Stimulated activated naive CD4-positive, alpha-beta T cell (primary cell): ENCODE measurements at regions not wholly inside any gene's neighbourhood (a gene's known extent, or its start where the extent isn't known, plus 50 kb on each side); places are given as distances from the start of the nearest gene placed in this dataset.
"Not testable (repeated sequence)": the region's sequence is repeated elsewhere in the genome, so short reads cannot be mapped to it uniquely, and the experiment has no call there.

Source experiments
- DNase-seq, 6 experiments: peaks; one replicate each; lab custom pipeline; 2025; lab: John Stamatoyannopoulos, UW

DNA sequence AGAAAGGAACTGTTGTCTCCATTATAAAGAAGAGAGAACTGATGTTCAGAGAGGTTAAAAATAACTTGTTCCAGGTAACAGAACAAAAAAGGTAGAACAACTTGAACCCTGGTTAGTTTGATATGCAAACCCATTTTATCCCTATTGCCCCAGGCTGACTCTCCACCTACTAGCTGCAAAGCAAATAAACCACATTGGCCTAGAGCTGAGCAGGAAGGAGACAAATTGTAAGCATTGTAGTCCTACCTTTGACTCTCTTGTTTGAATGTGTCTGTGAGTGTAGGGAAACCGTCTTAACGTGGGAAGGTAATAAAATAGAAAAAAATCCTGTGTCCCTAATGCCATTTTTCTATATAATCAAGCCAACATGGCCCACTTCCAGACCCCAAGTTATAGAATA is 126.4 kb downstream of the CCER1 start:
- no peak for DNase-seq

DNA sequence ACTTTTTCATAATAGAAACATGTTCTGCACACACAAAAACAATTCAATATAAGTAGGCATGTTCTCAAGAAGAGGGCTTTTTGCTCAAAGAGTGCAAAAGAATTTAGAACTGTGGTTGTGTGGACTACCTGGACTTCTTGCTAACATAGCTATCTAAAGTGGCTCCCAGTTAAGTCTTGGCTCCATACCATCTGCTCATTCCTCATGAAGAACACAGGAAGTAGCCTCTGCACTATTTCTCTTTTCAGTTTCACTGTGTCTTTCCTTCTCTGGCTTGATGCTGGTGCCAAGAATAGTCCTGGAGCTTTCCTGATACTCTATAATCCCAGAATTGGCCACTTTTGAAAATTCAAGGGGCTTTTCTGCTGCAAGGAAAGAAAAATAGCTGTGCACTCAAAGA is 127.4 kb downstream of the CCER1 start:
- no peak for DNase-seq

DNA sequence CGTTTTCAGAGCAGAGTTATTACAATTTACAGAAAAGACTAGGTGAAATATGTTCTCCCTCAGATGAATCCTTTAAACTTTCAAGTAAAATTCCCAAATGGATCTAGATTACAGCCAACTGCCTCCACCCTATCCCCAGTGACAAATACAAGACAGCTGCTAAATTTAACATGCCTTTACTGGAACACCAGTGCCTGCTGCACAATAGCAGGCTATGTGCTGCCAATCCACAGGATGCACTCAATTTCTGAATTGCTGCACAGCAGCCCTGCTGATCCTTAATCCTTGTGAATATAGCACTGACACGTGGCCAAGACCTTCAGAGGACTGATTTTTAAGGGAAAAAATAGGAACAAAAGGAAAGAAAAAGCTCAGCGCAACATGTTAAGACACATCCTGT is 128.9 kb downstream of the CCER1 start:
- DNase-seq, result no peak

DNA sequence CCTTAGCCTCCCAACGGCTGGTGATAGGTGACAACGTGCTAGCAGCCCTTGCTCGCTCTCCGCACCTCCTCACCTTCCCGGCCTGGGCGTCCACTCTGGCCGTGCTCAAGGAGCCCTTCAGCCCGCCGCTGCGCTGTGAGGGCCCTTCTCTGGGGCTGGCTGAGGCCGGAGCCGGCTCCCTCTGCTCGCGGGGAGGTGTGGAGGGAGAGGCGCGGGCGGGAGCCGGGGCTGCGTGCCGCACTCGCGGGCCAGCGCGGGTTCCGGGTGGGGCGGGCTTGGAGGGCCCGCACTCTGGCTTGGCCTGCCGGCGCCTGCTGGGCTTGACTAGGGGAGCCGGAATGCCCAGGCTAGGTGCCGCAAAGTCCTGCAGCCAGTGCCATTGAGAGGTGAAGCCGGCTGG is 131.1 kb downstream of the CCER1 start:
- peak in 1 of 6 experiments; percentile 3 for DNase-seq

GRCh38 chr12:90819709-90820108 is 135.3 kb downstream of the CCER1 start:
- no peak for DNase-seq

DNA sequence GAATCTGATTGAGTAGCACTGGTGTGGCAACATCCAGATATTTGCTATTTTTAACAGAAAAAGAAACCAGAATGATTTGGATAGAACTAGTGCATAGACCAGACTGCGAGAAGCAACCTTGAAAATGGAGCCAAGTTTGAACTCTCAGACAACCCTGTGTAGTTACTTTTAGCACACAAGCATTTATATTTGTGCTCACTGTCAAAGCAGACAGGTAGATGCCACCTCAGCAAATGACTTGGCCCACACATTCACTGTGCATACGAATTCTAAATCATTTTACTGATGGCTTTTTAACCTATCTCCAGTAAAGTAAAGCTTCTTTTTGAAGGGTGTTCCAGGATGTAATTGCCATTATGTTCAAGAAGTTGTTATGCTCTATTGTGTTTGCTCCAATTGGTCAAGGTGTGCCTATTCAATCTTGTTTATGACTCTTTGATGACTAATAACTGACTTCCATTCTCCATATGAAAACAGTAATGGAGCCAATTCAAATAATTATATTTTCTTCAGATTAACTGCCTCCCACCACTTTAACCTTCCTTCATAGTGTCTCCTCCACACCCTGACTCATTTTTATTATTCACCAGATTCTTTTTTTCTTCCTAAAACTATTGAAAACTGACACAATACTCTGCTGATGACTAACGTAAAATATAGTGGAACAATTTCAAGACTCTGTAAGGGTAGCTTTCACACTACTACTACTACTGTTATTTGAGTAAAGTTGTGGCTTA is 138.5 kb downstream of the CCER1 start:
- DNase-seq, result no peak

GRCh38 chr12:90809940-90810339 is 145.0 kb downstream of the CCER1 start:
- DNase-seq, result no peak

DNA sequence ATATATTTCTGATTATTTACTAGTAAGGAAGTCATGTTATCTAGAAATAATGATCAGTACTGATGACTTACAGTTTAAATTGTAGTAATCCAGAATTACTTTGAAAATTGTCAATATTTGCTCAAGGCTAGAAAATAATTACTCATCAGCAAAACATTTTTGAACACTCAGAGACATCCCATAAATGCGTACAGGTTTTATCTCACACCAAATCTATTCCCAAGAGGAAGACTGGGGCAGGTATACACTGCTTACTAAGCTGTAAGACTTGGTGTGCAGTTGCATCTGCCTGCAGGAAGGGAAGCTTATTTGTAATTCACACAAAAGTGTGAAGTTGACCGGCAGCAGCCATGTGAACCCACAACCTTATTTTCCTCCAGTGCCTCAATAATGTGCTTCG is 146.4 kb downstream of the CCER1 start:
- DNase-seq, result no peak

GRCh38 chr12:90802727-90803126 is 152.2 kb downstream of the CCER1 start:
- DNase-seq, result no peak

- DNase-seq, result no peak
Measured at GRCh38 chr12:90801776-90802175, 153.2 kb downstream of the CCER1 start.

DNA sequence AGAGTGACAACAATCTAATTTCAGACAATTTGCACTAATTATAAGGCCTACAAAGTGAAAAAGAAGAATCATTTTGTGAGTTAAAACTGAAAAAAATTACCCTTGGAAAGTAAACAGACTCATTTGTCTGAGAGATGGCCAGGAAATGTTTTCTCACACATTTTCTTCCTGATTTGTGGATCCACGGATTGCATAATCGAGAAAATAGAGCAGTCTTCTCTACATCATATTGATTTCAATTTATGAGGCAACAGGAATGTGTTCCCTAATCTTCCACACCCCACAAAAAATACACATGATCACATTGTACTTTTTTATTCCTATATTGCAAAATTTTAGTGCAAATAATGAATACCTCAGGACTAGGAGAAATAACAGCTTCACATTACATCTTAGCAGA is 160.8 kb downstream of the CCER1 start:
- DNase-seq, result no peak

GRCh38 chr12:90792718-90793117 is 162.3 kb downstream of the CCER1 start:
- DNase-seq, result not testable (repeated sequence)

DNA sequence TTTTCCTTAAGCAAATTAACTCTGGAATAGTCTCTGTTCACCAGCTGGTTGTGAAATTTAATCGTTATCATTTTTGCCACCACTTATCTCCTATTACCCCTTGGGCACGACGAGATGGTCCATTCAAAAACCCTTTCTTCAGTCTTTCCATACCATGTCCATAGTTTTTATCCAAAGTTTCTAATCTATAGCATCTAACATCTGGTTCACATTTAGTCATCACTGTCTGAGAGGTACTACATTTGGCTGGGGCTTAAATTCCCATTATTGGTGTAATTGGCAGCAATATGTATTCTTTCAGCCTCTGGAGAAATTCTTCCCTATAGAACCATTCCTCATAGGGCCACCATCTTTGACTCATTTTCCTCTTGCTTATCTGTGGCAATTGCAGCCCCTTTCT is 163.5 kb downstream of the CCER1 start:
- DNase-seq, result no peak

DNA sequence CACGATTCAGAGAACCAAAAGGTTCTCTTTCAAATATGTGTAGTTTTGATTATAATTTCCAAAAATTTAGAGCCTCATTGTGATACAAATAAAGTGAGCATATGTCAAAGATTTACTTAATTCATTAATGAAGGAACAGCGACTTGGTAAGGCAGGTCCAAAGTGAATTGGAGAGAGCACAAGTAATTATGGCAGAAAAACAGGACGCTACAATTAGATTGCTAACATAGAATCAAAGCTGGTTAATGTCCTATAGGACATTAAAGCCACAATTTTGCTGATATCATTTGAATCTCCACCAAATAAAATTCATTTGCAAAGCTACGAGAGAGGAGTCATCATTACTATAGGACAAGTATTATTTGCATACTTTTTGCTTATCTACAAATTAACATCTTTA is 164.2 kb downstream of the CCER1 start:
- no peak for DNase-seq

DNA sequence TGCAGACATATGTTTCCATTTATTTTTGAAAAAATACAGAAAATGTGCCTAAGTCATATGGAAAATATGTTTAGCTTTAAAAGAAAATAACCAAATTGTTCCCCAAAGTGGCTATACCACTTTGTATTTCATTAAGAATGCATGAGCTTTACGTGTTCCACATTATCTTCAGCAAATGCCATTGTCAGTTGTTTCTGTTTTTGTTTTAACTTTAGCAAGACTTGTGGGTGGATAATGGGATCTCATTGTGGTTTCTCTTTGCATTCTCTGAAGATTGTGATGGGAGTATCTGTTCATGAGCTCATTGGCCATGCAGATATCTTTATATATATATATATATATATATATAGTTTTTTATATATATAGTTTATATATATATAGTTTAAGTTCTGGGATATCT is 181.5 kb downstream of the CCER1 start:
- DNase-seq, result no peak

- DNase-seq, result no peak
Measured at GRCh38 chr12:90770861-90771260, 184.1 kb downstream of the CCER1 start.

DNA sequence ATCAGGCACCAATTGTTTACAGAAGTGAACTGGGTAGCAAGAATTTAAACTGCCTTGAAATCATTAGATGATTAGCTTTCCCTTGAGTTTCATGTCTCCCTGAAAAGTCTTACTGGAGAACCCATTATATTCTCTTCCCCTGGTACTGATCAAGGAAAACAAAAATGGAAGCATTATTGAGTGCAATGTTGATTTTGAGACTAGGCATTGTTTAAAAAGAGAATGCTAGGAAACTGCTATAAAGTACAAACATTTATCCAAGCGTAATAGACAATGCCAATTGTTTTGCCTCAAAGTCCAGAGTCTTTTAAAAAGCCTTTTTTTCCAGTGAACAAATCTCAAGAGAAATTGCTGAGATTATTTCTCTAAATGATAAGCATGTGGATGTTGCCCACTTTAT is 197.0 kb downstream of the CCER1 start:
- DNase-seq, result no peak

DNA sequence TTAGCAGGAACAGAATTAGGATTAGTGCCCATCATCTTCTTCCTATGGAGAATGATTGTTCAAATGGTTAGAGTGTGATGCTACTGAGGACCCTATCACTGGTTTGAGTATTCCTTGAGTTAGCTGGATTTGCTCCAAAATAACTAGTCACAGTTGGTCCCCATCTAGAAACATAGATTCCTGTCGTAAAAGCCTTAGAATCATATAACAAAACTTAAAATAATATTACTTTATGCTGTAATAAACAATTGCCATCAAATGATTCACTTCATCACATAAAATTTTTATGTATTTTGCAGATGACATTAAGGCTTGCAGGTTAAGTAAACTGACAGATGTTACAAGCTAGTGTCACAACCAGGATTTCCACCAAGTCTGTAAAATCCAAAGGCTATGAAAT is 209.8 kb downstream of the CCER1 start:
- no peak for DNase-seq

DNA sequence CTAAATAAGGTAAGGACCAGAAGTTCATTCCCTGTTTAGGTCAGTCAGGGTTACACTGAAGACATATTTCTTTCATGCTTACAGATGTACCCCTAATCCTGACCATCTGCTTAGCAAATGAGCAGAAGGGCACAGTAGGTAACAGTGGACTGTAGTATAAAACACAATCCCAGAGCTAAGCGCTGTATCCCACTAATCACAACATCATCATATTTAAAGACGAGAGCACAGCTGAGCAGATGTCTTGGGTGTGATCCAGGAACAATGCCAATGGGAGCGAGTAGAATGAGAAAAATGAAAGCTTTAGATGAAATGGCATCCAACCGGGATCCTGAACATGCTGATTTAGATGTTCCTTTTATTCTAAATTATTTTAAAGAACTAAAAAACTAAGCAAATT is 213.4 kb downstream of the CCER1 start:
- DNase-seq, result no peak

GRCh38 chr12:90729736-90730135 is 225.2 kb downstream of the CCER1 start:
- no peak for DNase-seq

- no peak for DNase-seq
Measured at GRCh38 chr12:90712671-90713070, 242.3 kb downstream of the CCER1 start.

DNA sequence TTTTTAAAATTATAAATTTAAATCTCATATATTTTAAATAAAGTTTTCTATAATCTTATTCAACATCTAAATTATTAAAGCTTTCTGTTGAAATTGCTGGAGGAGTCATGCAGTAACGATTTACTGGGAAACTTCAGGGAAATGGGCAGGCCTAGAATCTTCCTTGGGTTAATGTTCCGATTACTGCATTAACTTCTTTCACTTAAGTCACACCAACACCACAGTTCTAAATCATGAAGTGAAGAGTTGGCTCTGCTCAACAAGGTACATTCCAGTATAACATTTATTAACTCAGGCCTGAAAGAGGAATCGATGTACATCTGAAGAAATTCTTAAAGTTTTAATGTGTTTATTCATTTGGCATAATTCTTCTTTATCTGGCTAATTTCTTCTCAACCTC is 244.3 kb downstream of the CCER1 start:
- no peak for DNase-seq

- DNase-seq, result no peak
Measured at GRCh38 chr12:90706036-90706435, 248.9 kb downstream of the CCER1 start.

DNA sequence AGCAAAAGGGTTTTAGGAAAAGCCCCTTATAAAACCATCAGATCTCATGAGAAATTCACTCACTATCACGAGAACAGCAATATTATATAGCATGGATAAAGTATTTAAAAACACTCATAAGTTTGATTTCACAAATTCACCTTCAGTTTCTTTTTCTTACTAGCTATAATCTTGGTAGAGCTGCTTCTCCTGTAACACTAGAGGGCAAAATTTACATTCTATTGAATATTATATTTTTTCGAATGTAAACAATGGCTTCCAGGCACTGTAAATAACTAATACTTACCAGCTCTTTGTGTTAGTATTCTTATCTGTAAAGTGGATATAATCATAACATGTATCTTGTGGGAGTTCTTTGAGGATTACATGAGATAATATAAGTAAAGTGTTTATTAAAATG is 259.6 kb downstream of the CCER1 start:
- DNase-seq, result no peak

DNA sequence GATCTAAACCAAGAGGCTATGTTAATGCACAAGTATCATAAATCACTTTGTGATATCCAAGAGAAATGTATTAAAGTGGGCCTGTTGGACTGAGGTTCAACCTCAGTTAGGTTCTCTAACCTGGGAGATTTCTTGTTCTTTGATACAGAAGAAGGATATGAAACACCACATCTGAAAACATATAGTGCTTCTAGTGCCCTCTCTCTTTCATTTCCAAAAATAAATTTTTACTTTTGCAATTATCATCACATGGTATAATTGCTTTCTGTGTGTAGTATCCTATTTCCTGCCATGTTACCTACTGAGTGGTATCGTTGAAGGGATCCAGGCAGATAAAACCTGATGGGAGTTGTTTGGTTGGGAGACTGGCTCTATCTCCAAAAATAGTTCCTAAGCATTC is 264.9 kb downstream of the CCER1 start:
- no peak for DNase-seq
